ENCODE measurements at regions not wholly inside any gene's neighbourhood (a gene's known extent, or its start where the extent isn't known, plus 50 kb on each side); places are given as distances from the start of the nearest gene placed in this dataset.
A peak's percentile ranks its signal among the peaks of the same experiment; 100 is the strongest.

DNA sequence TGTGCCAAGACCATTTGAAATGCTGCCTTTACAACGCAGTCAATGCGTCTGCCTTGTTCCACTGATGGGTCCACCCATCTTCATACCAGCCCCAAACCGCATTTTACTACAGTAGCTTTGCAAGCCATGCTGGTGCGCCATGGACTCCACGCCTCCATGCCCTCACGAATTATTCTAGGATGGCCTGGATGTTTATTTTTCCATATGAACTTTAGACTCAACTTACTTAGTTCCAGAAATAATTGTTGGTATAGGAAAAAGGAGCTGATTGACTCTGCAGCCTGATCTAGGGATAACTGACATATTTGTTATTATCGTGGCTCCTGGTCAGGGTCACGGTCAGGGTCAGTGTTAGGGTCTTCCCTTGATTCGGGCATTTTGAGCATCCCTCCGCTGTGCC, 70.0 kb upstream of the ZNF469 start:
- no peak for DNase-seq (ENCODE audit: low spot score)
- no peak overlapping the region for H3K27ac ChIP-seq
- CTCF ChIA-PET, result interaction anchor here (1.3 kb wide), 1 partner anchor 25 kb away, joined by 3 read pairs; no protein-coding TSS in a partner anchor
- TF ChIP-seq, protein P1, sequence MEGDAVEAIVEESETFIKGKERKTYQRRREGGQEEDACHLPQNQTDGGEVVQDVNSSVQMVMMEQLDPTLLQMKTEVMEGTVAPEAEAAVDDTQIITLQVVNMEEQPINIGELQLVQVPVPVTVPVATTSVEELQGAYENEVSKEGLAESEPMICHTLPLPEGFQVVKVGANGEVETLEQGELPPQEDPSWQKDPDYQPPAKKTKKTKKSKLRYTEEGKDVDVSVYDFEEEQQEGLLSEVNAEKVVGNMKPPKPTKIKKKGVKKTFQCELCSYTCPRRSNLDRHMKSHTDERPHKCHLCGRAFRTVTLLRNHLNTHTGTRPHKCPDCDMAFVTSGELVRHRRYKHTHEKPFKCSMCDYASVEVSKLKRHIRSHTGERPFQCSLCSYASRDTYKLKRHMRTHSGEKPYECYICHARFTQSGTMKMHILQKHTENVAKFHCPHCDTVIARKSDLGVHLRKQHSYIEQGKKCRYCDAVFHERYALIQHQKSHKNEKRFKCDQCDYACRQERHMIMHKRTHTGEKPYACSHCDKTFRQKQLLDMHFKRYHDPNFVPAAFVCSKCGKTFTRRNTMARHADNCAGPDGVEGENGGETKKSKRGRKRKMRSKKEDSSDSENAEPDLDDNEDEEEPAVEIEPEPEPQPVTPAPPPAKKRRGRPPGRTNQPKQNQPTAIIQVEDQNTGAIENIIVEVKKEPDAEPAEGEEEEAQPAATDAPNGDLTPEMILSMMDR (conservative IDR thresholded peaks at IDR 0.05; ENCODE audit: low read depth), result no peak
- POLR2A ChIA-PET (ENCODE audit: low non-redundant PET), result no interaction called here

GRCh38 chr16:88314991-88315542, 67.7 kb upstream of the ZNF469 start:
- TF ChIP-seq, protein P1 (conservative IDR thresholded peaks at IDR 0.05; ENCODE audit: low read depth), result no peak
- peak overlapping the region; percentile 60 for H3K27ac ChIP-seq
- ChIA-PET POLR2A (ENCODE audit: low non-redundant PET) (no interaction called here), CTCF (interaction anchor here (0.7 kb wide), 1 partner anchor 30 kb away, joined by 4 read pairs; no protein-coding TSS in a partner anchor)
- no peak for DNase-seq (ENCODE audit: low spot score)

GRCh38 chr16:88315543-88316105, 67.1 kb upstream of the ZNF469 start:
- POLR2A ChIA-PET (ENCODE audit: low non-redundant PET), result interaction anchor here (0.6 kb wide), 2 partner anchors 9 to 251 kb away, joined by 3 read pairs; no protein-coding TSS in a partner anchor
- TF ChIP-seq, protein P1 (conservative IDR thresholded peaks at IDR 0.05; ENCODE audit: low read depth), result no peak
- CTCF ChIA-PET, result interaction anchor here (0.5 to 1.5 kb wide), 5 partner anchors 29 to 221 kb away, joined by 4 to 6 read pairs (median 5); no protein-coding TSS in a partner anchor
- peak; percentile 91 for DNase-seq (ENCODE audit: low spot score)
- peak overlapping the region; percentile 60 for H3K27ac ChIP-seq

- ChIA-PET CTCF (interaction anchor here (0.5 to 1.5 kb wide), 5 partner anchors 65 to 837 kb away, joined by 4 to 6 read pairs (median 5); no protein-coding TSS in a partner anchor), POLR2A (ENCODE audit: low non-redundant PET) (interaction anchor here (0.6 kb wide), 2 partner anchors 9 to 251 kb away, joined by 3 read pairs; no protein-coding TSS in a partner anchor)
- H3K27ac ChIP-seq, result peak overlapping the region; percentile 60
Observed at GRCh38 chr16:88316151-88316550, 66.6 kb upstream of the ZNF469 start.

GRCh38 chr16:88316941-88317612, 65.7 kb upstream of the ZNF469 start:
- POLR2A ChIA-PET (ENCODE audit: low non-redundant PET), result no interaction called here
- DNase-seq (ENCODE audit: low spot score), result no peak
- H3K27ac ChIP-seq, result no peak overlapping the region; the same call in 1 of the 2 replicates
- CTCF ChIA-PET, result interaction anchor here (0.7 to 1.5 kb wide), 2 partner anchors 120 to 836 kb away, joined by 5 read pairs; no protein-coding TSS in a partner anchor
- TF ChIP-seq, protein P1 (conservative IDR thresholded peaks at IDR 0.05; ENCODE audit: low read depth), result no peak

More at GRCh38 chr16:88316151-88316550, 66.6 kb upstream of the ZNF469 start:
- TF ChIP-seq, protein P1 (conservative IDR thresholded peaks at IDR 0.05; ENCODE audit: low read depth), result no peak
- DNase-seq (ENCODE audit: low spot score), result no peak

DNA sequence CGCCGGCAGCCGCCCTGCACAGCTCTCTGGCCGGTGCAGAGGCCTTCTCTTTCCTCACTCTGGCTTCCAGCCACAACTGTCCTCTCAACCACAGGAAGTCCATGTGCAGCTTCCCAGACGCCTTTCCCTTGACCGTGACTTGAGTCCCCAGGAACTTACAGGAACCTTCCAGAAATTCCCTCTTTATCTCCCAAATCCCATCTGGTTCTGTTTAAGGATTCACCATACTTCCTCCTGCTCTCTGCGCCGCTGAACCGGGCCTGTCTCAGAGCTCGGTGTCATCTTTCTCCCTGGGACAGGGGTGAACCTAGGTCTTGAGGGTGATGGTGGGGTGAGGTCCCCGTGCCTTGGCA, 65.2 kb upstream of the ZNF469 start:
- TF ChIP-seq, protein P1 (conservative IDR thresholded peaks at IDR 0.05; ENCODE audit: low read depth), result no peak
- ChIA-PET POLR2A (ENCODE audit: low non-redundant PET) (no interaction called here), CTCF (interaction anchor here (0.6 kb wide), 1 partner anchor 30 kb away, joined by 4 read pairs; no protein-coding TSS in a partner anchor)
- no peak for DNase-seq (ENCODE audit: low spot score)
- H3K27ac ChIP-seq, result no peak overlapping the region

Measured in RWPE1 (cell line).